Kidney (tissue), 13 donors: ENCODE measurements at regions not wholly inside any gene's neighbourhood (a gene's known extent, or its start where the extent isn't known, plus 50 kb on each side); places are given as distances from the start of the nearest gene placed in this dataset.

Experiments used
- DNase-seq, 5 donors: peaks; one replicate each; pipeline ENCODE4 v3.0.0-alpha.2; 2013 to 2020
- FAIRE-seq: peaks from 2 replicates; lab custom pipeline; 2012; peaks lifted over from hg19 to GRCh38; lab: Jason Lieb, UNC
- H3K27ac ChIP-seq, 2 donors: one replicate each; pipeline ENCODE4 v1.7.0; 2013; ENCODE audit warnings: low read depth in 2 of 2, low read length in 2 of 2, inconsistent platforms in 1 of 2
- H3K27me3 ChIP-seq: one replicate; pipeline ENCODE4 v1.7.1; 2013; ENCODE audit warnings: low read length, inconsistent platforms; ENCODE audit not compliant: control insufficient read depth, insufficient read depth
- H3K36me3 ChIP-seq, 3 donors: one replicate each; pipeline versions ENCODE4 v1.7.0 to v1.7.1; 2013; ENCODE audit warnings: low read length in 3 of 3, control low read depth in 1 of 3, inconsistent platforms in 1 of 3; ENCODE audit not compliant: insufficient read depth in 3 of 3, control insufficient read depth in 2 of 3
- H3K4me1 ChIP-seq, 3 donors: one replicate each; pipeline versions ENCODE4 v1.7.0 to v1.7.1; 2013; ENCODE audit warnings: low read length in 3 of 3, inconsistent platforms in 1 of 3, low read depth in 1 of 3; ENCODE audit not compliant: control insufficient read depth in 2 of 3, insufficient read depth in 2 of 3
- H3K4me3 ChIP-seq, 3 donors: one replicate each; pipeline versions ENCODE4 v1.7.0 to v1.8.1; 2013; ENCODE audit warnings: low read length in 3 of 3, control low read depth in 1 of 3, inconsistent platforms in 1 of 3
- H3K9ac ChIP-seq, 3 donors: one replicate each; pipeline versions ENCODE4 v1.7.0 to v1.7.1; 2013; ENCODE audit warnings: low read length in 3 of 3, control low read depth in 1 of 3, inconsistent platforms in 1 of 3
- H3K9me3 ChIP-seq, 3 donors: one replicate each; pipeline versions ENCODE4 v1.7.0 to v1.7.1; 2013; ENCODE audit warnings: low read length in 3 of 3, control low read depth in 1 of 3, inconsistent platforms in 1 of 3; ENCODE audit not compliant: control insufficient read depth in 2 of 3, insufficient read depth in 1 of 3
- intact Hi-C: fragments of 100-400 bp; cut with DNase I; formaldehyde crosslinking; loops from one replicate; pipeline ENCODE4 v1.11.1; 2022
- TF ChIP-seq, protein P1 (sequence below): IDR thresholded peaks from 3 replicates; pipeline ENCODE4 v1.5.1; 2012; ENCODE audit warnings: mild to moderate bottlenecking, moderate library complexity, borderline replicate concordance; ENCODE audit not compliant: insufficient read depth; ENCODE audit errors: extremely low read depth
- donor health status: control.
- donor health status: control.
- donor health status: control.
- donor health status: control.
- donor health status: control.
- donor health status: DM: yes; HTN: yes; CAD: no.
- donor health status: Normal renal cell carcinoma (clear cell type).

DNA sequence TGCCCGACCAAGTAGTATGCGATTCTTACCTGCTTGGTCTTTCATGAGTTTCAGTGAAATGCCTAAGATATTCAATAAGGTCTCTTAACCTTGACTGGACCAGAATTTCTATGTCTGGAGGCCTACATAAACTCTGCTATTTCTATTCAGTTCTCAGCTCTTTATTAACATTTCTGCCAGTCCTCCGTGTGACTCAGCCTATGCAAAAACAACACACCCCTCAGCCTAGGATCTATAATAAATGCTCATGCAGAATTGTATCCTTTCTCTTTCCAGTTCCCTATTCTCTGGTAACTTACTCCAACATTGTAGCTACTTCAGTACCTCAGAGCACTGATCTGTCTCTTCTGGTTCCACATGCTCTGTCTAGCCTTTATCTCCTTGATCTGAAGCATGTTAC is 1507.4 kb downstream of the CDH11 start:
- Histone ChIP-seq H3K4me3 (no peak overlapping the region), H3K27ac (no peak overlapping the region), H3K9ac (no peak overlapping the region), H3K27me3 (no peaks in the 10 kb centered on the region), H3K4me1 (no peaks in the 10 kb centered on the region), H3K36me3 (no peaks in the 10 kb centered on the region), H3K9me3 (no peaks in the 10 kb centered on the region)
- intact Hi-C loops = no loop called here
- FAIRE-seq = no peak
- TF ChIP-seq, protein P1, sequence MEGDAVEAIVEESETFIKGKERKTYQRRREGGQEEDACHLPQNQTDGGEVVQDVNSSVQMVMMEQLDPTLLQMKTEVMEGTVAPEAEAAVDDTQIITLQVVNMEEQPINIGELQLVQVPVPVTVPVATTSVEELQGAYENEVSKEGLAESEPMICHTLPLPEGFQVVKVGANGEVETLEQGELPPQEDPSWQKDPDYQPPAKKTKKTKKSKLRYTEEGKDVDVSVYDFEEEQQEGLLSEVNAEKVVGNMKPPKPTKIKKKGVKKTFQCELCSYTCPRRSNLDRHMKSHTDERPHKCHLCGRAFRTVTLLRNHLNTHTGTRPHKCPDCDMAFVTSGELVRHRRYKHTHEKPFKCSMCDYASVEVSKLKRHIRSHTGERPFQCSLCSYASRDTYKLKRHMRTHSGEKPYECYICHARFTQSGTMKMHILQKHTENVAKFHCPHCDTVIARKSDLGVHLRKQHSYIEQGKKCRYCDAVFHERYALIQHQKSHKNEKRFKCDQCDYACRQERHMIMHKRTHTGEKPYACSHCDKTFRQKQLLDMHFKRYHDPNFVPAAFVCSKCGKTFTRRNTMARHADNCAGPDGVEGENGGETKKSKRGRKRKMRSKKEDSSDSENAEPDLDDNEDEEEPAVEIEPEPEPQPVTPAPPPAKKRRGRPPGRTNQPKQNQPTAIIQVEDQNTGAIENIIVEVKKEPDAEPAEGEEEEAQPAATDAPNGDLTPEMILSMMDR = no peak
- no peak for DNase-seq

DNA sequence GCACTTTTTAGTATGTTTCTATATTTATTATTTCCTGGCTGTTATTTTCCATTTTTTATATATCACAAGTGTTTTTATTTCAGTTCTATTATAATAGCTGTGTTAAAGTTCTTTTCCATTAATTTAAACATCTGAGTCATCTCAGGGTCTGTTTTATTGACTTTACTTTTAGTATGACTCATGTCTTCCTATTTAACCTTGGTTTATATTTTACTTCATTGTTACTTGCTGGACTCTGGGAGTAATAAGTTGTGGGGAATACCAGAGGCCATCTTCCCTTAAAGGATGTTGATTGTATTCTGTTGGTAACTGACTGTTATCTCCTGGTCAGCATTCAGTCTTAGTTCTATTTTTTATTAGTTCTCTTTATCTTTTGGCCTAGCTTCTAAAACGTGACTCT is 1508.2 kb downstream of the CDH11 start:
- Histone ChIP-seq H3K9ac (no peak overlapping the region), H3K27ac (no peak overlapping the region), H3K27me3 (no peaks in the 10 kb centered on the region), H3K4me1 (no peaks in the 10 kb centered on the region), H3K36me3 (no peaks in the 10 kb centered on the region), H3K4me3 (no peak overlapping the region), H3K9me3 (no peaks in the 10 kb centered on the region)
- no peak for DNase-seq
- FAIRE-seq = no peak
- TF ChIP-seq, protein P1 = no peak
- intact Hi-C loops = no loop called here

DNA sequence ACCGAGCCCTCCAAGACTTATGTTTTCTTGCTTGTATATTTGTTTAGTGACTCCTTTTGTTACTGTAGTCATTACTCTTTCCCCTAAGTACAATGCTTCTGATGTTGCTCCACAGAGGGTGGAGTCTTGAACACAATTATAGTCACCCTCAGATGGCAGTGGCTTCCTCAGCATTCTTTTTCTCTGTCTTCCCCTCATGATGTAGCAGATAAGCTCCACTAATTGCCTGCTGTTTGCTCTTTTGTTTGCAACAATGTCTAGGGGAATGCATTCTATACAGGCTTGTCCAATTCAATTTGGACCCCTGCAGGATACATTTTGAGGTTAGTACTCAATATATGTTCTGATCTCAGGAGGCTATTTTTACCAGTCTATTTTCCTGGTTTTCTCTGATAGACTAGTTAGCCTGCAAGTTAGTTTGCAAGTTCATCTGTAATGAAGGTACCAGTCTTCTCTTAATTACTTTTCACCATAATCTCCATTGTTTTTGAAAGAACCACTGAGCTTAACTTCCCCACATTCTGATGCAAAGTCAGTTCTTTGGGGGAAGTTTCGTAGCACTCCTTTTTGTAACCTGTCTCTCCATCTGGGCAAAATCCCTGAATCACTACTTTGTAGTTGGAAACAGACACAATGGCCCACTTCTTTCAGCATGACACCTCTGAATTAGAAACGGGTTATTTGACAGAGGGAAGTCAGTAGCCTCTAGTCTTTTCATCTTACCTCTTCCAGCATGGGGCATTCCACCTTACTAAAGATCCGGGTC is 1509.2 kb downstream of the CDH11 start:
- FAIRE-seq (no peak), DNase-seq (no peak)
- H3K9me3 ChIP-seq = no peaks in the 10 kb centered on the region
- TF ChIP-seq, protein P1 = no peak
- no peak overlapping the region for H3K27ac ChIP-seq
- no peaks in the 10 kb centered on the region for H3K36me3 ChIP-seq
- no peak overlapping the region for H3K4me3 ChIP-seq
- intact Hi-C loops = no loop called here
- H3K27me3 ChIP-seq = no peaks in the 10 kb centered on the region
- no peaks in the 10 kb centered on the region for H3K4me1 ChIP-seq
- no peak overlapping the region for H3K9ac ChIP-seq
